GM23338 (cell line): ENCODE measurements at regions not wholly inside any gene's neighbourhood (a gene's known extent, or its start where the extent isn't known, plus 50 kb on each side); places are given as distances from the start of the nearest gene placed in this dataset.

Experiments used
- ATAC-seq: fragments of 200-7000 bp; cut with Tn5 transposase; 3 replicates; pipeline ENCODE4 v1.9.1; 2020
- DNase-seq: peaks from one replicate; pipeline ENCODE4 v3.0.0-alpha.2; 2015; ENCODE audit warnings: low spot score
- H2AFZ ChIP-seq: fragments of 200-600 bp; sonication (generic); 2 replicates; pipeline ENCODE4 v1.8.0; 2016; ENCODE audit warnings: antibody characterized with exemption, mild to moderate bottlenecking, moderate library complexity
- H3F3A ChIP-seq: fragments of 200-600 bp; sonication (generic); replicated peaks from 2 replicates; pipeline ENCODE4 v1.8.0; 2017; ENCODE audit warnings: antibody characterized with exemption, mixed run types, low read depth
- H3K27ac ChIP-seq: fragments of 200-600 bp; sonication (generic); 2 replicates; pipeline ENCODE4 v1.6.1; 2016; ENCODE audit warnings: low read depth
- H3K27me3 ChIP-seq: fragments of 200-600 bp; sonication (generic); 2 replicates; pipeline ENCODE4 v1.8.0; 2016; ENCODE audit warnings: mild to moderate bottlenecking, mixed run types, moderate library complexity; ENCODE audit not compliant: insufficient read depth
- H3K36me3 ChIP-seq: fragments of 200-600 bp; sonication (generic); 2 replicates; pipeline ENCODE4 v1.8.0; 2016; ENCODE audit warnings: mild to moderate bottlenecking; ENCODE audit not compliant: insufficient read depth
- H3K4me1 ChIP-seq: fragments of 200-600 bp; sonication (generic); 2 replicates; pipeline ENCODE4 v1.8.0; 2016; ENCODE audit warnings: mild to moderate bottlenecking, moderate library complexity; ENCODE audit not compliant: insufficient read depth
- H3K4me2 ChIP-seq: fragments of 200-600 bp; sonication (generic); 2 replicates; pipeline ENCODE4 v1.7.1; 2017; ENCODE audit warnings: mixed run types
- H3K4me3 ChIP-seq: fragments of 200-600 bp; sonication (generic); 2 replicates; pipeline ENCODE4 v1.6.1; 2016; ENCODE audit warnings: mixed run types
- H3K79me2 ChIP-seq: fragments of 200-600 bp; sonication (generic); replicated peaks from 2 replicates; pipeline ENCODE4 v1.8.0; 2017; ENCODE audit warnings: mild to moderate bottlenecking; ENCODE audit not compliant: insufficient read depth
- H3K9me2 ChIP-seq: fragments of 200-600 bp; sonication (generic); 2 replicates; pipeline ENCODE4 v1.8.0; 2017; ENCODE audit not compliant: insufficient read depth
- H4K20me1 ChIP-seq: fragments of 200-600 bp; sonication (generic); replicated peaks from 2 replicates; pipeline ENCODE4 v1.8.0; 2017; ENCODE audit warnings: mild to moderate bottlenecking; ENCODE audit not compliant: insufficient read depth
- H3K27ac Mint-ChIP-seq: 2 replicates; pipeline ENCODE4 v1.8.0; 2020; ENCODE audit warnings: inconsistent platforms, mild to moderate bottlenecking, moderate library complexity, mixed read lengths
- H3K27me3 Mint-ChIP-seq: 3 replicates; pipeline ENCODE4 v1.8.0; 2022; ENCODE audit warnings: low read depth, mild to moderate bottlenecking, moderate library complexity, mixed read lengths, inconsistent platforms; ENCODE audit not compliant: insufficient read depth, poor library complexity
- H3K36me3 Mint-ChIP-seq: 3 replicates; pipeline ENCODE4 v1.8.0; 2021; ENCODE audit warnings: low read depth, mild to moderate bottlenecking, inconsistent platforms, moderate library complexity, mixed read lengths
- H3K4me1 Mint-ChIP-seq: 3 replicates; pipeline ENCODE4 v1.8.0; 2020; ENCODE audit warnings: mild to moderate bottlenecking, inconsistent platforms, mixed read lengths
- H3K4me3 Mint-ChIP-seq: 3 replicates; pipeline ENCODE4 v1.8.0; 2021; ENCODE audit warnings: moderate library complexity, mild to moderate bottlenecking, inconsistent platforms, mixed read lengths
- H3K9me3 Mint-ChIP-seq: 3 replicates; pipeline ENCODE4 v1.8.0; 2020; ENCODE audit warnings: moderate library complexity, mild to moderate bottlenecking, inconsistent platforms, mixed read lengths
- CREB1 ChIP-seq: fragments of 250-450 bp; sonication (Bioruptor Pico); IDR thresholded peaks from 2 replicates; pipeline ENCODE4 v1.5.0; 2020; ENCODE audit warnings: low read depth, mild to moderate bottlenecking, moderate library complexity
- EZH2 ChIP-seq: fragments of 200-600 bp; sonication (generic); IDR thresholded peaks from one replicate; pipeline ENCODE4 v1.8.0; 2017; ENCODE audit warnings: antibody characterized with exemption, mild to moderate bottlenecking, low read depth; ENCODE audit not compliant: unreplicated experiment
- EZH2phosphoT487 ChIP-seq: fragments of 200-600 bp; sonication (generic); IDR thresholded peaks from one replicate; pipeline ENCODE4 v1.8.1; 2018; ENCODE audit warnings: antibody characterized with exemption; ENCODE audit not compliant: unreplicated experiment
- NANOG ChIP-seq: IDR thresholded peaks from 2 replicates; pipeline ENCODE4 v1.6.1; 2016; ENCODE audit warnings: antibody characterized with exemption, borderline replicate concordance
- POLR2AphosphoS5 ChIP-seq: IDR thresholded peaks from 2 replicates; pipeline ENCODE4 v1.6.1; 2016; ENCODE audit warnings: antibody characterized with exemption, low read depth
- STAT1 ChIP-seq: IDR thresholded peaks from one replicate; pipeline ENCODE4 v1.6.1; 2016; ENCODE audit warnings: antibody characterized with exemption; ENCODE audit not compliant: unreplicated experiment
- ZNF114 ChIP-seq: fragments of 250-450 bp; sonication (Bioruptor Pico); IDR thresholded peaks from 2 replicates; pipeline ENCODE4 v1.5.0; 2020; ENCODE audit warnings: mild to moderate bottlenecking, moderate library complexity
- ZNF331 ChIP-seq: fragments of 250-450 bp; sonication (Bioruptor Pico); IDR thresholded peaks from 2 replicates; pipeline ENCODE4 v1.5.0; 2020; ENCODE audit warnings: low read depth, mild to moderate bottlenecking, moderate library complexity
- TF ChIP-seq, protein P1 (sequence below): IDR thresholded peaks from one replicate; pipeline ENCODE4 v1.6.1; 2018; ENCODE audit warnings: antibody characterized with exemption; ENCODE audit not compliant: unreplicated experiment
- TF ChIP-seq, protein P2 (sequence below), 2 experiments: fragments of 200-600 bp in 1 of 2; sonication (generic) in 1 of 2; conservative IDR thresholded peaks; 2 replicates each; pipeline versions ENCODE4 v1.5.1 to v1.6.1; 2016 to 2017; ENCODE audit warnings: antibody characterized with exemption in 2 of 2, low read depth in 2 of 2, mild to moderate bottlenecking in 2 of 2, moderate library complexity in 1 of 2

DNA sequence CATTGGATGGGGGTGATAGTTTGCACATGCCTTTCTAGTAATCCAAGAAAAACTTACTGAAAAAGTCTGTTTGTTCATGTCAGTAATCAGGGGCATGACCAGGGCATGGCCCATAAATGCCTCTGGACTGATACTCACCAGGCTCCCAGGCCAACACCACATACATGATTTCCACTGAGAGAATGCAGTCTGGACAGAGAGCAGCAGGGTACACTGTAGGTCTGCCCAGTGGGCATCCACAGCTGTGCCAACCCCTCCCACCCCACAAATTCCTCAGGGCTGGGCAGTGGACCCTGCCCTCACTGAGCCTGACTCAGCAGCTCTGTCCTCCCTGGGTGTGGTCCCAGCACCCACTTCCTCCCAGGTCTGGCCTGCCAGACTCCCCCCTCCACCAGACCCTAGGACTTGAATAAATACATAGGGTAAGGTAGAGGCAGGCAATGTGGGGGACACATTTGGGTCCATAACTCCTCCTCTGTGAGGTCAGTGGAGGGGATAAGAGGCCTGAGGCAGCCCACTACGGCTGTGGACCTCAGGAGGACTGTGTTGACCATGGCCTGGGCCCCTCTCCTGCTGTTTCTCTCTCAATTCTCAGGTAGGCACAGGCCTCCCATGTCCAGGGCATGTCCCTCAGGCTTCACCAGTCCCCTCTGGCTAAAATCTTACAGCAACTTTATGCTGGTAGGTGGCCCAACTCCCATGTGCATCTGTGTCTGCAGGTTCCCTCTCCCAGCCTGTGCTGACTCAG is 92.2 kb upstream of the TOP3B start (continued):
- TF ChIP-seq CREB1 (no peak), EZH2phosphoT487 (no peak), STAT1 (no peak)
- TF ChIP-seq, protein P1, sequence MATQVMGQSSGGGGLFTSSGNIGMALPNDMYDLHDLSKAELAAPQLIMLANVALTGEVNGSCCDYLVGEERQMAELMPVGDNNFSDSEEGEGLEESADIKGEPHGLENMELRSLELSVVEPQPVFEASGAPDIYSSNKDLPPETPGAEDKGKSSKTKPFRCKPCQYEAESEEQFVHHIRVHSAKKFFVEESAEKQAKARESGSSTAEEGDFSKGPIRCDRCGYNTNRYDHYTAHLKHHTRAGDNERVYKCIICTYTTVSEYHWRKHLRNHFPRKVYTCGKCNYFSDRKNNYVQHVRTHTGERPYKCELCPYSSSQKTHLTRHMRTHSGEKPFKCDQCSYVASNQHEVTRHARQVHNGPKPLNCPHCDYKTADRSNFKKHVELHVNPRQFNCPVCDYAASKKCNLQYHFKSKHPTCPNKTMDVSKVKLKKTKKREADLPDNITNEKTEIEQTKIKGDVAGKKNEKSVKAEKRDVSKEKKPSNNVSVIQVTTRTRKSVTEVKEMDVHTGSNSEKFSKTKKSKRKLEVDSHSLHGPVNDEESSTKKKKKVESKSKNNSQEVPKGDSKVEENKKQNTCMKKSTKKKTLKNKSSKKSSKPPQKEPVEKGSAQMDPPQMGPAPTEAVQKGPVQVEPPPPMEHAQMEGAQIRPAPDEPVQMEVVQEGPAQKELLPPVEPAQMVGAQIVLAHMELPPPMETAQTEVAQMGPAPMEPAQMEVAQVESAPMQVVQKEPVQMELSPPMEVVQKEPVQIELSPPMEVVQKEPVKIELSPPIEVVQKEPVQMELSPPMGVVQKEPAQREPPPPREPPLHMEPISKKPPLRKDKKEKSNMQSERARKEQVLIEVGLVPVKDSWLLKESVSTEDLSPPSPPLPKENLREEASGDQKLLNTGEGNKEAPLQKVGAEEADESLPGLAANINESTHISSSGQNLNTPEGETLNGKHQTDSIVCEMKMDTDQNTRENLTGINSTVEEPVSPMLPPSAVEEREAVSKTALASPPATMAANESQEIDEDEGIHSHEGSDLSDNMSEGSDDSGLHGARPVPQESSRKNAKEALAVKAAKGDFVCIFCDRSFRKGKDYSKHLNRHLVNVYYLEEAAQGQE = no peak

DNA sequence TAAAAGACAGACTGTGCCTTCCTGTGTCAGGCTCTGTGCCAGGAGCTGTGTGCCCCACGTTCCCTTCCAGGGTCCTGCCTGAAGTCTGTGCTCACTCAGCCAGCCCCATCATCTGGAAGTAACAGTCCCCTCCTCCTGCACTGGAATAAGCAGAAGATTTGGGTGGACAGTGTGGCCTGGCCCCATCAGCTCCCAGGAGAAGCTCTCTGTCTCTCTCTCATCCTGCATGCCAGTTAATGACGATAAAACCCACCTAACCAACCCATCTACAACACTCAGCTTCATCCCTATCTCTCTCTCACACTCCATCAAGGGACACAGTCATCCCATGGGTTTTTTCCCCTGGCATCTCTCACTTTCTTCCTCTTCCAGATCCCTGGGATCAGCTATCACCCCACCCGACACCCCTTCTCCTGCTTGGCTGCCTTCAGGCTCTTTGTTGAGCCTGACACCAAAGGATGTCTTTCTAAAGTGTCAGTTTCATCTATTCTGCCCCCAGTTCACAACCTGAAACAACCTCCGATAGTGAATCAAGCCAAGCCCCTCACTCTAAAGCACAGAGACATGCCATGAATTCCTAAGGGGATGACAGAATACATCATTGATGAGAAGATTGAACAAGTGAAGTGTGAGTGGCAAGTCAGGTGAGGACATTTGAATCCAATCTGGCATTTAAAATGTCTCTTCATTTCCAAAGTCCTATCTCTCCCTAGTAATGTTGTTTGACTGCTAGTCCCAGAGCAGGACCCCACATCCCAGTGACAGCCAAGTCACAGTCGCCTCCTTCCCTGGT is 91.4 kb upstream of the TOP3B start:
- Mint-ChIP-seq H3K4me3 (no peak overlapping the region), H3K27ac (no peak overlapping the region), H3K36me3 (no peaks in the 10 kb centered on the region), H3K27me3 (peaks cover 94% of the 10 kb centered on the region), H3K4me1 (no peaks in the 10 kb centered on the region), H3K9me3 (no peaks in the 10 kb centered on the region)
- ATAC-seq (no peak), DNase-seq (no peak)
- Histone ChIP-seq H3F3A (no peaks in the 10 kb centered on the region), H3K4me2 (no peak overlapping the region), H2AFZ (no peak overlapping the region), H3K27ac (no peak overlapping the region), H3K4me1 (no peaks in the 10 kb centered on the region), H3K36me3 (no peaks in the 10 kb centered on the region), H3K4me3 (no peak overlapping the region), H3K27me3 (peaks cover 100% of the 10 kb centered on the region), H3K9me2 (no peaks in the 10 kb centered on the region), H4K20me1 (no peaks in the 10 kb centered on the region; the same call in 1 of the 2 replicates), H3K79me2 (no peaks in the 10 kb centered on the region)
- TF ChIP-seq NANOG (no peak), ZNF331 (CRISPR knock-in tag) (no peak), ZNF114 (CRISPR knock-in tag) (no peak), CREB1 (no peak), STAT1 (no peak), POLR2AphosphoS5 (no peak), EZH2phosphoT487 (no peak), EZH2 (no peak)
- TF ChIP-seq, protein P1 = no peak
- TF ChIP-seq, protein P2, sequence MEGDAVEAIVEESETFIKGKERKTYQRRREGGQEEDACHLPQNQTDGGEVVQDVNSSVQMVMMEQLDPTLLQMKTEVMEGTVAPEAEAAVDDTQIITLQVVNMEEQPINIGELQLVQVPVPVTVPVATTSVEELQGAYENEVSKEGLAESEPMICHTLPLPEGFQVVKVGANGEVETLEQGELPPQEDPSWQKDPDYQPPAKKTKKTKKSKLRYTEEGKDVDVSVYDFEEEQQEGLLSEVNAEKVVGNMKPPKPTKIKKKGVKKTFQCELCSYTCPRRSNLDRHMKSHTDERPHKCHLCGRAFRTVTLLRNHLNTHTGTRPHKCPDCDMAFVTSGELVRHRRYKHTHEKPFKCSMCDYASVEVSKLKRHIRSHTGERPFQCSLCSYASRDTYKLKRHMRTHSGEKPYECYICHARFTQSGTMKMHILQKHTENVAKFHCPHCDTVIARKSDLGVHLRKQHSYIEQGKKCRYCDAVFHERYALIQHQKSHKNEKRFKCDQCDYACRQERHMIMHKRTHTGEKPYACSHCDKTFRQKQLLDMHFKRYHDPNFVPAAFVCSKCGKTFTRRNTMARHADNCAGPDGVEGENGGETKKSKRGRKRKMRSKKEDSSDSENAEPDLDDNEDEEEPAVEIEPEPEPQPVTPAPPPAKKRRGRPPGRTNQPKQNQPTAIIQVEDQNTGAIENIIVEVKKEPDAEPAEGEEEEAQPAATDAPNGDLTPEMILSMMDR (conservative IDR thresholded peaks at IDR 0.05; ENCODE audit: low read depth in 2 of 2) = no peak
